Testis (tissue), 2 donors: ENCODE measurements at regions not wholly inside any gene's neighbourhood (a gene's known extent, or its start where the extent isn't known, plus 50 kb on each side); places are given as distances from the start of the nearest gene placed in this dataset.

Source experiments
- POLR2A ChIP-seq: fragments of 450-650 bp; IDR thresholded peaks from one replicate; pipeline ENCODE4 v1.6.1; 2017; ENCODE audit warnings: antibody characterized with exemption, mild to moderate bottlenecking, moderate library complexity
- TF ChIP-seq, protein P1 (sequence below), 3 experiments: fragments of 450-650 bp in 2 of 3; fragments of 200-600 bp in 1 of 3; sonication (generic) in 1 of 3; IDR thresholded peaks; one replicate each; pipeline ENCODE4 v1.5.1; 2016 to 2019; ENCODE audit warnings: antibody characterized with exemption in 3 of 3, mild to moderate bottlenecking in 2 of 3, moderate library complexity in 1 of 3

DNA sequence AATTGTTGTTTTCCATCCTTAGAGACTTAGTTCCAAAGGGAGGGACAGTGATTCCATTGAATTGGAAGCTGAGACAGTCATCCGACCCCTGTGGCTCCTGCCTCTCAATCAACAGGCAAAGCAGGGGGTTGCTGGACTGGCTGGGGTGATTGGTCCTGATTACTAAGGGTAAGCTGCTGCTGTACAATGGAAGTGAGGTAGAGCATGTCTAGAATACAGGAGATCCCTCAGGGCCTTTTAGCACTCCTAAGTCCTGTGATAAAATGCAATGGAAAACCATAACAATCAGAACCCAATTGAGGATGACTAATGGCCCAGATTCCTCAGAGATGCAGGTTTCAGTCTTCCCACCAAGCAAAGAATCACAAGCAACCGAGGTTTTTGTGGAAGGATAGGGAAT lies 127.6 kb downstream of the AASDH start:
- TF ChIP-seq, protein P1, sequence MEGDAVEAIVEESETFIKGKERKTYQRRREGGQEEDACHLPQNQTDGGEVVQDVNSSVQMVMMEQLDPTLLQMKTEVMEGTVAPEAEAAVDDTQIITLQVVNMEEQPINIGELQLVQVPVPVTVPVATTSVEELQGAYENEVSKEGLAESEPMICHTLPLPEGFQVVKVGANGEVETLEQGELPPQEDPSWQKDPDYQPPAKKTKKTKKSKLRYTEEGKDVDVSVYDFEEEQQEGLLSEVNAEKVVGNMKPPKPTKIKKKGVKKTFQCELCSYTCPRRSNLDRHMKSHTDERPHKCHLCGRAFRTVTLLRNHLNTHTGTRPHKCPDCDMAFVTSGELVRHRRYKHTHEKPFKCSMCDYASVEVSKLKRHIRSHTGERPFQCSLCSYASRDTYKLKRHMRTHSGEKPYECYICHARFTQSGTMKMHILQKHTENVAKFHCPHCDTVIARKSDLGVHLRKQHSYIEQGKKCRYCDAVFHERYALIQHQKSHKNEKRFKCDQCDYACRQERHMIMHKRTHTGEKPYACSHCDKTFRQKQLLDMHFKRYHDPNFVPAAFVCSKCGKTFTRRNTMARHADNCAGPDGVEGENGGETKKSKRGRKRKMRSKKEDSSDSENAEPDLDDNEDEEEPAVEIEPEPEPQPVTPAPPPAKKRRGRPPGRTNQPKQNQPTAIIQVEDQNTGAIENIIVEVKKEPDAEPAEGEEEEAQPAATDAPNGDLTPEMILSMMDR (IDR thresholded peaks at IDR 0.05) = no peak
- no peak for TF ChIP-seq POLR2A
